GM12875 (cell line): ENCODE measurements at regions not wholly inside any gene's neighbourhood (a gene's known extent, or its start where the extent isn't known, plus 50 kb on each side); places are given as distances from the start of the nearest gene placed in this dataset.

Experiments
- H3K4me3 ChIP-seq: one replicate; pipeline ENCODE4 v1.5.1; 2011; ENCODE audit warnings: low read depth, low read length, control low read depth
- CTCF ChIP-seq: IDR thresholded peaks from 2 replicates; pipeline ENCODE4 v1.5.1; 2011; ENCODE audit warnings: low read depth, mild to moderate bottlenecking, control low read depth, inconsistent platforms, low read length, moderate library complexity, borderline replicate concordance; ENCODE audit not compliant: insufficient read depth

GRCh38 chr2:225289659-225290058, 109.9 kb upstream of the NYAP2 start:
- no peak for TF ChIP-seq CTCF
- H3K4me3 ChIP-seq: no peak overlapping the region

- no peak overlapping the region for H3K4me3 ChIP-seq
- no peak for TF ChIP-seq CTCF
These were observed 110.5 kb upstream of the NYAP2 start for GRCh38 chr2:225288986-225289385.

GRCh38 chr2:225282858-225283710, 116.4 kb upstream of the NYAP2 start:
- peak; percentile 86 for TF ChIP-seq CTCF
- no peak overlapping the region for H3K4me3 ChIP-seq

- TF ChIP-seq CTCF: no peak
- H3K4me3 ChIP-seq: no peak overlapping the region
These were observed 123.3 kb upstream of the NYAP2 start for GRCh38 chr2:225276207-225276606.

- TF ChIP-seq CTCF: no peak
- H3K4me3 ChIP-seq: no peak overlapping the region
These were observed 124.1 kb upstream of the NYAP2 start for GRCh38 chr2:225275443-225275842.

GRCh38 chr2:225274751-225275150, 124.8 kb upstream of the NYAP2 start:
- H3K4me3 ChIP-seq: no peak overlapping the region
- no peak for TF ChIP-seq CTCF

GRCh38 chr2:225272173-225272572, 127.3 kb upstream of the NYAP2 start:
- no peak overlapping the region for H3K4me3 ChIP-seq
- no peak for TF ChIP-seq CTCF
